GM12878 (cell line): ENCODE measurements at regions not wholly inside any gene's neighbourhood (a gene's known extent, or its start where the extent isn't known, plus 50 kb on each side); places are given as distances from the start of the nearest gene placed in this dataset.

Source experiments
- ATAC-seq: fragments of 200-7000 bp; cut with Tn5 transposase; 3 replicates; pipeline ENCODE4 v1.9.1; 2020; ENCODE audit warnings: mild to moderate bottlenecking, moderate library complexity
- BruUV-seq: library from RNA; stranded (reverse); fragments of 400-500 nt; replicated peaks from 2 replicates; lab custom pipeline; 2021; lab: Mats Ljungman, UMichigan
- CTCF ChIA-PET: fragments of 300-600 bp; sonication (Branson Sonifier 250); formaldehyde crosslinking; extraction: SDS; loops from one replicate; lab custom pipeline; 2021; ENCODE audit warnings: inconsistent platforms; lab: Yijun Ruan, JAX
- POLR2A ChIA-PET: fragments of 350-600 bp; formaldehyde crosslinking; extraction: SDS; loops from one replicate; lab custom pipeline; 2021; ENCODE audit warnings: inconsistent platforms; lab: Charles Lee
- RAD21 ChIA-PET: fragments of 300-600 bp; sonication (Branson Sonifier 250); formaldehyde crosslinking; loops from one replicate; lab custom pipeline; 2023; ENCODE audit warnings: antibody characterized with exemption; ENCODE audit not compliant: unreplicated experiment; lab: Charles Lee
- SMC1A ChIA-PET: fragments of 300-600 bp; sonication (Branson Sonifier 250); formaldehyde crosslinking; loops from one replicate; lab custom pipeline; 2023; ENCODE audit not compliant: unreplicated experiment, uncharacterized antibody; lab: Charles Lee
- DNase-seq: peaks from one replicate; pipeline ENCODE4 v3.0.0-alpha.2; 2011; ENCODE audit warnings: low read depth, low spot score
- FAIRE-seq: peaks from 3 replicates; lab custom pipeline; 2011; peaks lifted over from hg19 to GRCh38; lab: Jason Lieb, UNC
- H2AFZ ChIP-seq: 2 replicates; pipeline ENCODE4 v1.6.0; 2011; ENCODE audit warnings: low read depth, low read length, control low read depth; ENCODE audit not compliant: control insufficient read depth
- H3K27ac ChIP-seq: 2 replicates; pipeline ENCODE4 v1.5.1; 2011; ENCODE audit warnings: control low read depth; ENCODE audit not compliant: control insufficient read depth, insufficient read depth
- H3K27me3 ChIP-seq, 2 experiments: replicated peaks in 1 of 2; 2 replicates each; pipeline versions ENCODE4 v1.6.0 to v1.6.1; 2011; ENCODE audit warnings: low read length in 1 of 2; ENCODE audit not compliant: control insufficient read depth in 2 of 2, insufficient read depth in 2 of 2
- H3K36me3 ChIP-seq, 2 experiments: 2 replicates each; pipeline ENCODE4 v1.5.1; 2011; ENCODE audit warnings: low read length in 1 of 2; ENCODE audit not compliant: control insufficient read depth in 2 of 2, insufficient read depth in 2 of 2
- H3K4me1 ChIP-seq: 2 replicates; pipeline ENCODE4 v1.6.1; 2011; ENCODE audit warnings: mild to moderate bottlenecking, low read length, moderate library complexity, mixed read lengths; ENCODE audit not compliant: control insufficient read depth, insufficient read depth
- H3K4me2 ChIP-seq: 2 replicates; pipeline ENCODE4 v1.6.0; 2011; ENCODE audit warnings: control low read depth; ENCODE audit not compliant: control insufficient read depth, insufficient read depth
- H3K4me3 ChIP-seq: fragments of 200-600 bp; sonication (generic); 2 replicates; pipeline ENCODE4 v1.5.1; 2016
- H3K79me2 ChIP-seq: 2 replicates; pipeline ENCODE4 v1.6.0; 2011; ENCODE audit warnings: low read length; ENCODE audit not compliant: control insufficient read depth, insufficient read depth
- H3K9ac ChIP-seq: 2 replicates; pipeline ENCODE4 v1.8.0; 2011; ENCODE audit warnings: low read length, control low read depth, mixed read lengths; ENCODE audit not compliant: control insufficient read depth, insufficient read depth
- H3K9me3 ChIP-seq: replicated peaks from 3 replicates; pipeline ENCODE4 v1.5.1; 2011; ENCODE audit warnings: mild to moderate bottlenecking, low read length; ENCODE audit not compliant: control insufficient read depth, insufficient read depth
- H4K20me1 ChIP-seq: 2 replicates; pipeline ENCODE4 v1.6.0; 2011; ENCODE audit not compliant: control insufficient read depth, insufficient read depth
- ATF7 ChIP-seq: fragments of 450-650 bp; IDR thresholded peaks from 2 replicates; pipeline ENCODE4 v1.6.1; 2016; ENCODE audit warnings: low read depth, mild to moderate bottlenecking
- IRF4 ChIP-seq: IDR thresholded peaks from 2 replicates; pipeline ENCODE4 v1.6.1; 2011; ENCODE audit warnings: low read depth, low read length
- MYC ChIP-seq: IDR thresholded peaks from 2 replicates; pipeline ENCODE4 v1.6.1; 2011; ENCODE audit warnings: mild to moderate bottlenecking, low read length, moderate library complexity, inconsistent platforms; ENCODE audit not compliant: insufficient read depth, insufficient replicate concordance, insufficient read length, severe bottlenecking
- NR2C1 ChIP-seq: fragments of 450-650 bp; IDR thresholded peaks from 2 replicates; pipeline ENCODE4 v1.6.1; 2017; ENCODE audit warnings: antibody characterized with exemption, mild to moderate bottlenecking, moderate library complexity
- NRF1 ChIP-seq: conservative IDR thresholded peaks from 2 replicates; pipeline ENCODE4 v1.6.1; 2011; ENCODE audit warnings: mild to moderate bottlenecking, low read depth, low read length, improper control_type of control experiment
- PAX8 ChIP-seq: fragments of 450-650 bp; IDR thresholded peaks from 2 replicates; pipeline ENCODE4 v1.6.1; 2017; ENCODE audit warnings: mild to moderate bottlenecking, moderate library complexity
- POLR2AphosphoS5 ChIP-seq: IDR thresholded peaks from 2 replicates; pipeline ENCODE4 v1.6.1; 2011; ENCODE audit warnings: mild to moderate bottlenecking, low read length, inconsistent platforms
- YY1 ChIP-seq: IDR thresholded peaks from 2 replicates; pipeline ENCODE4 v1.6.1; 2011; ENCODE audit warnings: low read depth, mild to moderate bottlenecking, low read length
- WGBS: methylation state at CpG from one replicate; pipeline ENCODE4 v1.1.6; 2016; ENCODE audit warnings: low lambda C conversion rate; ENCODE audit not compliant: insufficient replicate concordance, insufficient coverage; ENCODE audit errors: missing lambda C conversion rate; 5-methylcytosine and 5-hydroxymethylcytosine counted together
- in situ Hi-C: fragments of 300-500 bp; cut with MboI; formaldehyde crosslinking; loops from 9 replicates; pipeline ENCODE4 v1.14.3; 2018; ENCODE audit warnings: mixed read lengths
- intact Hi-C: fragments of 100-400 bp; cut with micrococcal nuclease; formaldehyde crosslinking; loops from one replicate; pipeline ENCODE4 v1.14.2; 2022; ENCODE audit not compliant: unreplicated experiment
- TF ChIP-seq, protein P1 (sequence below): IDR thresholded peaks from 2 replicates; pipeline ENCODE4 v1.6.1; 2011; ENCODE audit warnings: low read depth, mild to moderate bottlenecking, low read length, moderate library complexity, borderline replicate concordance; ENCODE audit errors: extremely low read depth
- TF ChIP-seq, protein P2 (sequence below): fragments of 450-650 bp; IDR thresholded peaks from 2 replicates; pipeline ENCODE4 v1.6.1; 2017; ENCODE audit warnings: mild to moderate bottlenecking, moderate library complexity
- TF ChIP-seq, protein P3 (sequence below): IDR thresholded peaks from 2 replicates; pipeline ENCODE4 v1.6.1; 2012; ENCODE audit warnings: low read depth, low read length, improper control_type of control experiment
- TF ChIP-seq, protein P4 (sequence below): fragments of 450-650 bp; IDR thresholded peaks from 2 replicates; pipeline ENCODE4 v1.6.1; 2016; ENCODE audit warnings: mild to moderate bottlenecking
- TF ChIP-seq, protein P5 (sequence below): fragments of 450-650 bp; IDR thresholded peaks from 2 replicates; pipeline ENCODE4 v1.6.1; 2016; ENCODE audit warnings: mild to moderate bottlenecking

DNA sequence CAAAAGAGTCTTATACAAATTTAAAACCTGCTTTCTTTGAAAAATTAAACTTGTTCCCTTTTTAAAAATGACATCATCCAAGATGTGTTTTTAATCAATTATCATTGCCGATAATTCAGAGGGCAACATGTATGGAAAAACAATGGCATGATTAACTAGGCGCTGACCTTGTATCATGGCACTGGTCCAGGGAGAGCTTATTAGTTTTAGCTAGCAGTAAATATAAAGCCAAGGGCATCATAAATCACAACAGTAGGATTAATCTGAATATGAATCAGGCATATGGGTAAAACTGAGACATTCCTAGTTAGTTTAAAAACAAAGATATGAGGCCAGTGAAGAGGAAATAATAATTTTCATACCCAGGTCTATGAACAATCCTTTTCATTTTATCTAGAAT, 374.0 kb downstream of the HDGFL1 start:
- Histone ChIP-seq H3K36me3 (no peaks in the 10 kb centered on the region), H3K4me1 (no peaks in the 10 kb centered on the region), H3K9me3 (no peaks in the 10 kb centered on the region), H4K20me1 (no peaks in the 10 kb centered on the region), H2AFZ (no peak overlapping the region), H3K27me3 (no peaks in the 10 kb centered on the region), H3K4me3 (no peak overlapping the region), H3K27ac (no peak overlapping the region), H3K4me2 (no peak overlapping the region), H3K79me2 (no peaks in the 10 kb centered on the region), H3K9ac (no peak overlapping the region)
- RAD21 ChIA-PET = no interaction called here
- WGBS = 50% methylated on average over 2 of the region's 2 CpGs
- DNase-seq = no peak
- in situ Hi-C loops = no loop called here
- POLR2A ChIA-PET = no interaction called here
- TF ChIP-seq MYC (no peak), PAX8 (no peak), ATF7 (no peak), YY1 (no peak), POLR2AphosphoS5 (no peak), IRF4 (no peak), NR2C1 (no peak), NRF1 (no peak)
- TF ChIP-seq, protein P1, sequence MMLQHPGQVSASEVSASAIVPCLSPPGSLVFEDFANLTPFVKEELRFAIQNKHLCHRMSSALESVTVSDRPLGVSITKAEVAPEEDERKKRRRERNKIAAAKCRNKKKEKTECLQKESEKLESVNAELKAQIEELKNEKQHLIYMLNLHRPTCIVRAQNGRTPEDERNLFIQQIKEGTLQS = no peak
- TF ChIP-seq, protein P2, sequence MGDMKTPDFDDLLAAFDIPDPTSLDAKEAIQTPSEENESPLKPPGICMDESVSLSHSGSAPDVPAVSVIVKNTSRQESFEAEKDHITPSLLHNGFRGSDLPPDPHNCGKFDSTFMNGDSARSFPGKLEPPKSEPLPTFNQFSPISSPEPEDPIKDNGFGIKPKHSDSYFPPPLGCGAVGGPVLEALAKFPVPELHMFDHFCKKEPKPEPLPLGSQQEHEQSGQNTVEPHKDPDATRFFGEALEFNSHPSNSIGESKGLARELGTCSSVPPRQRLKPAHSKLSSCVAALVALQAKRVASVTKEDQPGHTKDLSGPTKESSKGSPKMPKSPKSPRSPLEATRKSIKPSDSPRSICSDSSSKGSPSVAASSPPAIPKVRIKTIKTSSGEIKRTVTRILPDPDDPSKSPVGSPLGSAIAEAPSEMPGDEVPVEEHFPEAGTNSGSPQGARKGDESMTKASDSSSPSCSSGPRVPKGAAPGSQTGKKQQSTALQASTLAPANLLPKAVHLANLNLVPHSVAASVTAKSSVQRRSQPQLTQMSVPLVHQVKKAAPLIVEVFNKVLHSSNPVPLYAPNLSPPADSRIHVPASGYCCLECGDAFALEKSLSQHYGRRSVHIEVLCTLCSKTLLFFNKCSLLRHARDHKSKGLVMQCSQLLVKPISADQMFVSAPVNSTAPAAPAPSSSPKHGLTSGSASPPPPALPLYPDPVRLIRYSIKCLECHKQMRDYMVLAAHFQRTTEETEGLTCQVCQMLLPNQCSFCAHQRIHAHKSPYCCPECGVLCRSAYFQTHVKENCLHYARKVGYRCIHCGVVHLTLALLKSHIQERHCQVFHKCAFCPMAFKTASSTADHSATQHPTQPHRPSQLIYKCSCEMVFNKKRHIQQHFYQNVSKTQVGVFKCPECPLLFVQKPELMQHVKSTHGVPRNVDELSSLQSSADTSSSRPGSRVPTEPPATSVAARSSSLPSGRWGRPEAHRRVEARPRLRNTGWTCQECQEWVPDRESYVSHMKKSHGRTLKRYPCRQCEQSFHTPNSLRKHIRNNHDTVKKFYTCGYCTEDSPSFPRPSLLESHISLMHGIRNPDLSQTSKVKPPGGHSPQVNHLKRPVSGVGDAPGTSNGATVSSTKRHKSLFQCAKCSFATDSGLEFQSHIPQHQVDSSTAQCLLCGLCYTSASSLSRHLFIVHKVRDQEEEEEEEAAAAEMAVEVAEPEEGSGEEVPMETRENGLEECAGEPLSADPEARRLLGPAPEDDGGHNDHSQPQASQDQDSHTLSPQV = no peak
- TF ChIP-seq, protein P3, sequence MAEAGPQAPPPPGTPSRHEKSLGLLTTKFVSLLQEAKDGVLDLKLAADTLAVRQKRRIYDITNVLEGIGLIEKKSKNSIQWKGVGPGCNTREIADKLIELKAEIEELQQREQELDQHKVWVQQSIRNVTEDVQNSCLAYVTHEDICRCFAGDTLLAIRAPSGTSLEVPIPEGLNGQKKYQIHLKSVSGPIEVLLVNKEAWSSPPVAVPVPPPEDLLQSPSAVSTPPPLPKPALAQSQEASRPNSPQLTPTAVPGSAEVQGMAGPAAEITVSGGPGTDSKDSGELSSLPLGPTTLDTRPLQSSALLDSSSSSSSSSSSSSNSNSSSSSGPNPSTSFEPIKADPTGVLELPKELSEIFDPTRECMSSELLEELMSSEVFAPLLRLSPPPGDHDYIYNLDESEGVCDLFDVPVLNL = no peak
- TF ChIP-seq, protein P4, sequence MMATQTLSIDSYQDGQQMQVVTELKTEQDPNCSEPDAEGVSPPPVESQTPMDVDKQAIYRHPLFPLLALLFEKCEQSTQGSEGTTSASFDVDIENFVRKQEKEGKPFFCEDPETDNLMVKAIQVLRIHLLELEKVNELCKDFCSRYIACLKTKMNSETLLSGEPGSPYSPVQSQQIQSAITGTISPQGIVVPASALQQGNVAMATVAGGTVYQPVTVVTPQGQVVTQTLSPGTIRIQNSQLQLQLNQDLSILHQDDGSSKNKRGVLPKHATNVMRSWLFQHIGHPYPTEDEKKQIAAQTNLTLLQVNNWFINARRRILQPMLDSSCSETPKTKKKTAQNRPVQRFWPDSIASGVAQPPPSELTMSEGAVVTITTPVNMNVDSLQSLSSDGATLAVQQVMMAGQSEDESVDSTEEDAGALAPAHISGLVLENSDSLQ = no peak
- TF ChIP-seq, protein P5, sequence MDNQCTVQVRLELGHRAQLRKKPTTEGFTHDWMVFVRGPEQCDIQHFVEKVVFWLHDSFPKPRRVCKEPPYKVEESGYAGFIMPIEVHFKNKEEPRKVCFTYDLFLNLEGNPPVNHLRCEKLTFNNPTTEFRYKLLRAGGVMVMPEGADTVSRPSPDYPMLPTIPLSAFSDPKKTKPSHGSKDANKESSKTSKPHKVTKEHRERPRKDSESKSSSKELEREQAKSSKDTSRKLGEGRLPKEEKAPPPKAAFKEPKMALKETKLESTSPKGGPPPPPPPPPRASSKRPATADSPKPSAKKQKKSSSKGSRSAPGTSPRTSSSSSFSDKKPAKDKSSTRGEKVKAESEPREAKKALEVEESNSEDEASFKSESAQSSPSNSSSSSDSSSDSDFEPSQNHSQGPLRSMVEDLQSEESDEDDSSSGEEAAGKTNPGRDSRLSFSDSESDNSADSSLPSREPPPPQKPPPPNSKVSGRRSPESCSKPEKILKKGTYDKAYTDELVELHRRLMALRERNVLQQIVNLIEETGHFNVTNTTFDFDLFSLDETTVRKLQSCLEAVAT = no peak
- CTCF ChIA-PET = no interaction called here
- ATAC-seq = no peak
- no peak for FAIRE-seq
- SMC1A ChIA-PET = no interaction called here
- no TSS peak for BruUV-seq
- intact Hi-C loops = no loop called here
